H1 (cell line): ENCODE measurements at regions not wholly inside any gene's neighbourhood (a gene's known extent, or its start where the extent isn't known, plus 50 kb on each side); places are given as distances from the start of the nearest gene placed in this dataset.

ENCODE experiments used
- CTCF ChIA-PET: fragments of 300-600 bp; sonication (Branson Sonifier 250); formaldehyde crosslinking; loops from one replicate; lab custom pipeline; 2021; ENCODE audit not compliant: partially characterized antibody; lab: Charles Lee
- POLR2A ChIA-PET: fragments of 300-600 bp; sonication (Branson Sonifier 250); formaldehyde crosslinking; loops from one replicate; lab custom pipeline; 2021; ENCODE audit warnings: inconsistent platforms; ENCODE audit not compliant: partially characterized antibody; lab: Charles Lee
- DNase-seq, 2 experiments: peaks; one replicate each; pipeline versions ENCODE4 v3.0.0 to v3.0.0-alpha.2; 2010 to 2022; ENCODE audit warnings: low spot score in 2 of 2, low read depth in 1 of 2, mixed read lengths in 1 of 2
- FAIRE-seq: peaks from 2 replicates; lab custom pipeline; 2011; peaks lifted over from hg19 to GRCh38; lab: Jason Lieb, UNC
- H2AFZ ChIP-seq: 2 replicates; pipeline ENCODE4 v1.8.1; 2012; ENCODE audit warnings: low read length, inconsistent platforms
- H2AK5ac ChIP-seq: 2 replicates; pipeline ENCODE4 v1.6.1; 2013; ENCODE audit warnings: low read depth, low read length
- H2BK120ac ChIP-seq: replicated peaks from 2 replicates; pipeline ENCODE3; 2013; ENCODE audit warnings: low read depth, low read length, inconsistent platforms
- H2BK12ac ChIP-seq: 2 replicates; pipeline ENCODE4 v1.6.1; 2013; ENCODE audit warnings: low read depth, low read length
- H2BK15ac ChIP-seq: 2 replicates; pipeline ENCODE4 v1.6.1; 2013; ENCODE audit warnings: low read length
- H2BK20ac ChIP-seq: 2 replicates; pipeline ENCODE4 v1.6.1; 2013; ENCODE audit warnings: low read length
- H2BK5ac ChIP-seq: 2 replicates; pipeline ENCODE4 v1.6.1; 2013; ENCODE audit warnings: low read depth, low read length
- H3K14ac ChIP-seq: 2 replicates; pipeline ENCODE4 v1.6.1; 2013; ENCODE audit warnings: inconsistent platforms; ENCODE audit not compliant: insufficient read length
- H3K18ac ChIP-seq: 2 replicates; pipeline ENCODE4 v1.6.1; 2013; ENCODE audit warnings: low read length; ENCODE audit errors: extremely low read depth
- H3K23ac ChIP-seq: 2 replicates; pipeline ENCODE4 v1.6.1; 2013; ENCODE audit warnings: inconsistent platforms; ENCODE audit not compliant: insufficient read length
- H3K23me2 ChIP-seq: 2 replicates; pipeline ENCODE4 v1.6.1; 2013; ENCODE audit warnings: low read depth, low read length
- H3K27ac ChIP-seq: 2 replicates; pipeline ENCODE4 v1.6.1; 2011; ENCODE audit warnings: low read depth, low read length, inconsistent platforms
- H3K27me3 ChIP-seq, 4 experiments: replicated peaks in 1 of 4; 1 replicate in 1 of 4; 2 replicates in 3 of 4; pipeline versions ENCODE4 v1.6.1 to v1.8.1; 2011 to 2013; ENCODE audit warnings: low read length in 3 of 4, mild to moderate bottlenecking in 3 of 4, inconsistent platforms in 2 of 4, mixed read lengths in 2 of 4, moderate library complexity in 1 of 4; ENCODE audit not compliant: control insufficient read depth in 3 of 4, insufficient read depth in 3 of 4; ENCODE audit errors: extremely low read depth in 1 of 4
- H3K36me3 ChIP-seq, 4 experiments: 2 replicates each; pipeline versions ENCODE4 v1.6.1 to v1.8.1; 2011 to 2013; ENCODE audit warnings: mild to moderate bottlenecking in 4 of 4, low read length in 3 of 4, moderate library complexity in 2 of 4, control low read depth in 1 of 4, inconsistent platforms in 1 of 4; ENCODE audit not compliant: insufficient read depth in 4 of 4, control insufficient read depth in 2 of 4
- H3K4ac ChIP-seq: replicated peaks from 2 replicates; pipeline ENCODE3; 2013; ENCODE audit warnings: low read length, low read depth, mixed read lengths, inconsistent platforms; ENCODE audit not compliant: insufficient read length
- H3K4me1 ChIP-seq, 4 experiments: replicated peaks in 1 of 4; 1 replicate in 1 of 4; 2 replicates in 3 of 4; pipeline versions ENCODE4 v1.6.1 to v1.8.1; 2011 to 2013; ENCODE audit warnings: low read length in 3 of 4, inconsistent platforms in 2 of 4, mixed read lengths in 1 of 4; ENCODE audit not compliant: insufficient read depth in 4 of 4, control insufficient read depth in 3 of 4
- H3K4me2 ChIP-seq, 2 experiments: 2 replicates each; pipeline versions ENCODE4 v1.6.1 to v1.8.1; 2011 to 2013; ENCODE audit warnings: low read depth in 2 of 2, low read length in 2 of 2, control low read depth in 1 of 2, inconsistent platforms in 1 of 2, mild to moderate bottlenecking in 1 of 2; ENCODE audit not compliant: insufficient read depth in 1 of 2
- H3K4me3 ChIP-seq, 4 experiments: fragments of 200-600, 300-600 bp in 1 of 4; sonication (generic), shearing (Covaris generic), sonication (Bioruptor Twin) in 1 of 4; 2 replicates each; pipeline versions ENCODE4 v1.5.1 to v1.8.1; 2011 to 2016; ENCODE audit warnings: low read length in 4 of 4, low read depth in 3 of 4, control low read depth in 2 of 4, inconsistent platforms in 2 of 4, mild to moderate bottlenecking in 2 of 4, mixed read lengths in 1 of 4, moderate library complexity in 1 of 4; ENCODE audit not compliant: insufficient read depth in 2 of 4; ENCODE audit errors: extremely low read depth in 1 of 4
- H3K56ac ChIP-seq: replicated peaks from 2 replicates; pipeline ENCODE3; 2013; ENCODE audit warnings: low read depth, mild to moderate bottlenecking, mixed read lengths, low read length, inconsistent platforms; ENCODE audit not compliant: insufficient read length
- H3K79me1 ChIP-seq: 2 replicates; pipeline ENCODE4 v1.6.1; 2013; ENCODE audit warnings: low read depth, low read length, control low read depth
- H3K79me2 ChIP-seq, 2 experiments: 2 replicates each; pipeline versions ENCODE4 v1.6.1 to v1.8.1; 2012 to 2013; ENCODE audit warnings: low read length in 2 of 2, mild to moderate bottlenecking in 2 of 2, inconsistent platforms in 1 of 2; ENCODE audit not compliant: insufficient read depth in 2 of 2, control insufficient read depth in 1 of 2
- H3K9ac ChIP-seq, 4 experiments: replicated peaks in 1 of 4; 1 replicate in 1 of 4; 2 replicates in 3 of 4; pipeline versions ENCODE4 v1.6.1 to v1.8.1; 2011 to 2013; ENCODE audit warnings: low read depth in 3 of 4, low read length in 3 of 4, control low read depth in 2 of 4, mild to moderate bottlenecking in 2 of 4, moderate library complexity in 2 of 4, inconsistent platforms in 1 of 4; ENCODE audit errors: extremely low read depth in 1 of 4
- H3K9me3 ChIP-seq, 2 experiments: 2 replicates each; pipeline versions ENCODE4 v1.6.1 to v1.8.1; 2012 to 2013; ENCODE audit warnings: mild to moderate bottlenecking in 2 of 2, moderate library complexity in 2 of 2, control low read depth in 1 of 2, inconsistent platforms in 1 of 2, low read depth in 1 of 2, low read length in 1 of 2, mixed read lengths in 1 of 2; ENCODE audit not compliant: insufficient read depth in 2 of 2
- H4K20me1 ChIP-seq, 2 experiments: replicated peaks in 1 of 2; 2 replicates each; pipeline versions ENCODE3 to v1.8.1; 2011 to 2013; ENCODE audit warnings: inconsistent platforms in 2 of 2, low read length in 2 of 2, mild to moderate bottlenecking in 1 of 2; ENCODE audit not compliant: insufficient read depth in 2 of 2, control insufficient read depth in 1 of 2
- H4K5ac ChIP-seq: 2 replicates; pipeline ENCODE4 v1.6.1; 2013; ENCODE audit warnings: low read length, low read depth, mixed read lengths, inconsistent platforms; ENCODE audit not compliant: insufficient read length
- H4K8ac ChIP-seq: 2 replicates; pipeline ENCODE4 v1.8.0; 2013; ENCODE audit warnings: mild to moderate bottlenecking, moderate library complexity, low read length, inconsistent platforms; ENCODE audit not compliant: insufficient read depth; ENCODE audit errors: extremely low read depth
- H4K91ac ChIP-seq: replicated peaks from 2 replicates; pipeline ENCODE3; 2013; ENCODE audit warnings: low read length, mixed read lengths, inconsistent platforms; ENCODE audit not compliant: insufficient read length
- ASH2L ChIP-seq: fragments of 200-600, 300-600 bp; sonication (generic); IDR thresholded peaks from one replicate; pipeline ENCODE4 v1.7.1; 2017; ENCODE audit warnings: low read length
- CTBP2 ChIP-seq: IDR thresholded peaks from 2 replicates; pipeline ENCODE4 v1.7.0; 2011; ENCODE audit warnings: borderline replicate concordance, mild to moderate bottlenecking, moderate library complexity, mixed read lengths, low read length; ENCODE audit not compliant: insufficient read depth, insufficient read length
- EZH2 ChIP-seq: fragments of 200-600 bp; sonication (generic); IDR thresholded peaks from 2 replicates; pipeline ENCODE4 v1.7.1; 2012; ENCODE audit warnings: low read depth, mild to moderate bottlenecking, moderate library complexity, low read length, inconsistent platforms; ENCODE audit not compliant: severe bottlenecking
- HDAC2 ChIP-seq, 2 experiments: fragments of 300-600 bp in 1 of 2; sonication (generic) in 1 of 2; IDR thresholded peaks; 2 replicates each; pipeline ENCODE4 v1.6.1; 2011 to 2012; ENCODE audit warnings: low read depth in 2 of 2, low read length in 2 of 2, mild to moderate bottlenecking in 2 of 2, moderate library complexity in 2 of 2, borderline replicate concordance in 1 of 2, inconsistent platforms in 1 of 2
- KDM4A ChIP-seq: IDR thresholded peaks from one replicate; pipeline ENCODE4 v1.7.1; 2012; ENCODE audit warnings: low read depth, mild to moderate bottlenecking, moderate library complexity, low read length, inconsistent platforms; ENCODE audit not compliant: severe bottlenecking
- RAD21 ChIP-seq, 2 experiments: IDR thresholded peaks in 1 of 2; conservative IDR thresholded peaks in 1 of 2; 2 replicates each; pipeline ENCODE4 v1.6.1; 2011; ENCODE audit warnings: low read depth in 2 of 2, low read length in 2 of 2, improper control_type of control experiment in 1 of 2, inconsistent platforms in 1 of 2, mild to moderate bottlenecking in 1 of 2, moderate library complexity in 1 of 2
- SAP30 ChIP-seq: fragments of 300-600 bp; sonication (generic); IDR thresholded peaks from 2 replicates; pipeline ENCODE4 v1.7.1; 2012; ENCODE audit warnings: low read length, moderate library complexity, mild to moderate bottlenecking, inconsistent platforms; ENCODE audit not compliant: insufficient read depth, insufficient replicate concordance
- SIN3A ChIP-seq, 2 experiments: IDR thresholded peaks in 1 of 2; conservative IDR thresholded peaks in 1 of 2; 2 replicates each; pipeline ENCODE4 v1.6.1; 2011 to 2012; ENCODE audit warnings: low read length in 2 of 2, improper control_type of control experiment in 1 of 2, low read depth in 1 of 2, mild to moderate bottlenecking in 1 of 2
- SIX5 ChIP-seq: IDR thresholded peaks from 2 replicates; pipeline ENCODE4 v1.6.1; 2011; ENCODE audit warnings: mild to moderate bottlenecking, low read depth, low read length
- SP1 ChIP-seq: IDR thresholded peaks from 2 replicates; pipeline ENCODE4 v1.6.1; 2011; ENCODE audit warnings: low read depth, low read length
- YY1 ChIP-seq: IDR thresholded peaks from 2 replicates; pipeline ENCODE4 v1.6.1; 2011; ENCODE audit warnings: low read depth, mild to moderate bottlenecking, low read length
- WGBS, 2 experiments: shearing (Covaris generic) in 1 of 2; methylation state at CpG; one replicate each; pipeline versions ENCODE4 v1.1.6 to v1.1.7; 2013 to 2015; ENCODE audit warnings: low lambda C conversion rate in 2 of 2, mixed read lengths in 2 of 2, inconsistent platforms in 1 of 2, low coverage in 1 of 2, missing lambda C conversion rate in 1 of 2; ENCODE audit not compliant: insufficient replicate concordance in 2 of 2, insufficient coverage in 1 of 2, insufficient read length in 1 of 2; ENCODE audit errors: extremely low coverage in 1 of 2, missing lambda C conversion rate in 1 of 2; 5-methylcytosine and 5-hydroxymethylcytosine counted together

GRCh38 chr10:52541006-52541473 lies 227.0 kb downstream of the DKK1 start:
- no peaks in the 10 kb centered on the region for H3K79me2 ChIP-seq
- no peaks in the 10 kb centered on the region for H3K27me3 ChIP-seq
- no peak overlapping the region for H2AK5ac ChIP-seq
- DNase-seq, result no peak
- no peaks in the 10 kb centered on the region for H3K23me2 ChIP-seq
- no peak overlapping the region for H3K4me2 ChIP-seq
- H4K91ac ChIP-seq, result no peak overlapping the region
- 77% methylated on average over 2 of the region's 2 CpGs; no CpG with 5 or more reads in 1 of the 2 experiments for WGBS, 2 experiments
- FAIRE-seq, result no peak
- H3K18ac ChIP-seq, result no peak overlapping the region
- no peaks in the 10 kb centered on the region for H3K36me3 ChIP-seq
- CTCF ChIA-PET, result interaction anchor here (0.6 to 1.5 kb wide), 2 partner anchors 26 to 52 kb away, joined by 4 read pairs; no protein-coding TSS in a partner anchor
- POLR2A ChIA-PET, result no interaction called here
- no peak overlapping the region for H3K23ac ChIP-seq
- no peak overlapping the region for H3K4me3 ChIP-seq
- H2BK5ac ChIP-seq, result no peak overlapping the region
- H2BK120ac ChIP-seq, result no peak overlapping the region
- H3K14ac ChIP-seq, result no peak overlapping the region
- no peak overlapping the region for H3K27ac ChIP-seq
- TF ChIP-seq KDM4A, result no peak
- no peak for TF ChIP-seq SAP30
- no peak for TF ChIP-seq SIX5
- no peak for TF ChIP-seq CTBP2
- TF ChIP-seq EZH2, result no peak
- TF ChIP-seq YY1, result no peak
- TF ChIP-seq RAD21 (IDR thresholded peaks at IDR 0.05 in 1 of 2, conservative IDR thresholded peaks at IDR 0.05 in 1 of 2; ENCODE audit: low read depth in 2 of 2, low read length in 2 of 2), result no peak
- no peak for TF ChIP-seq SP1
- no peak for TF ChIP-seq HDAC2 (IDR thresholded peaks at IDR 0.05; ENCODE audit: borderline replicate concordance in 1 of 2, low read depth in 2 of 2, low read length in 2 of 2)
- TF ChIP-seq ASH2L, result no peak
- TF ChIP-seq SIN3A (conservative IDR thresholded peaks at IDR 0.05 in 1 of 2, IDR thresholded peaks at IDR 0.05 in 1 of 2; ENCODE audit: low read depth in 1 of 2, low read length in 2 of 2), result no peak
- H3K9me3 ChIP-seq, result no peaks in the 10 kb centered on the region
- no peaks in the 10 kb centered on the region for H3K4me1 ChIP-seq
- no peak overlapping the region for H3K4ac ChIP-seq
- no peak overlapping the region for H4K5ac ChIP-seq
- no peak overlapping the region for H2BK20ac ChIP-seq
- no peak overlapping the region; the same call in 1 of the 2 replicates for H2AFZ ChIP-seq
- H2BK15ac ChIP-seq, result no peak overlapping the region
- no peak overlapping the region for H4K8ac ChIP-seq
- H3K56ac ChIP-seq, result no peak overlapping the region
- no peaks in the 10 kb centered on the region for H3K79me1 ChIP-seq
- H3K9ac ChIP-seq, result no peak overlapping the region
- H4K20me1 ChIP-seq, result no peaks in the 10 kb centered on the region
- H2BK12ac ChIP-seq, result no peak overlapping the region
